ENCODE measurements at regions not wholly inside any gene's neighbourhood (a gene's known extent, or its start where the extent isn't known, plus 50 kb on each side); places are given as distances from the start of the nearest gene placed in this dataset.
"Not testable (repeated sequence)": the region's sequence is repeated elsewhere in the genome, so short reads cannot be mapped to it uniquely, and the experiment has no call there.

DNA sequence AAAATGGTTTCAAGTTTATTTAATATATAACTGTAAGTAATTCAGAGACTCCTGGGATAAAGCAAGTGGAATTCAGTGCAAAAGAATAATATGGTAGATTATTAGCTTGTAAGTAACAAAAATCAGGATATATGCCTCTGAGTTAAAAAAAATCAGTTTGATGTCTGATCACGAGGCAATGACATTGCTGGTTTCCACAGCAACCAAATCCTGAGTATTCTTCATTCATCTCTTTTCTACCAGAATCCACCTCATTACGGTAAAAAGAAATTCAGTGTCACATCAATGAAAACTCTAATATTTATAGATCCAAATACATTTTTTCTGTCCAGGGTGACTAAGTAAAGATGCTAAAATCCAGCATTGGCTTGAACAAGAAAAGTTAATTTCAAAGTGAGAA lies 642.3 kb upstream of the TMPRSS15 start:
- Histone ChIP-seq H3K27ac (ENCODE audit: low read depth, low read length) (no peak overlapping the region), H3K9ac (ENCODE audit: low read length) (no peak overlapping the region), H3K4me3 (ENCODE audit: low read length) (no peak overlapping the region), H3K27me3 (ENCODE audit: control insufficient read depth, insufficient read depth, low read length) (no peaks in the 10 kb centered on the region), H3K4me1 (ENCODE audit: control insufficient read depth, insufficient read depth, low read length) (no peaks in the 10 kb centered on the region), H3K36me3 (ENCODE audit: control insufficient read depth, insufficient read depth, low read length) (no peaks in the 10 kb centered on the region)

DNA sequence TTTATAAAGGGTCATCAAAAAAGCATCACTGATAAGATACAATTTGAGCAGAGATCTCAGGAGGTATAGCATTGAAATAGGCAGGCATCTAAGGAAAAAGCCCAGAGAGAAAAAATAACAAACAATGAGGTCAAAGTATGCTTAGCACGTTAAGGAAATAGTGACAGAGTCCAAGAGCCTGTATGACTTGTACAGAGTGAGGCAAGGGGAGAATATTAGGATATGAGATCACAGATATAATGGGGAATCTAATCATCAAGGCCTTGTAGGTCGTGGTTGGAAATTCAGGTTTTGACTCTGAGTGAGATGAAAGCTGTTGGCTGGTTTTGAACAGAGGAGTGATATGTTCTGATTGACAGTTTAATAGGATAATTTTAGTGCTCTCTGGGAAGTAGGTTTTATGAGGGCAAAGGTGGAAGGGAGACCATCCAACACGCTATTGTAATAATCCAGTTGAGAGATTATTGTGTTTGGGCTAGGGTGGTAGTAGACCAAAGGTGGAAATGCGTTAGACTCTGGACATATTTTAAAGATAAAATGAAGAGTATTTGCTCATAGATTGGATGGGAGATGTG lies 644.6 kb upstream of the TMPRSS15 start:
- Histone ChIP-seq H3K36me3 (ENCODE audit: control insufficient read depth, insufficient read depth, low read length) (no peaks in the 10 kb centered on the region), H3K4me1 (ENCODE audit: control insufficient read depth, insufficient read depth, low read length) (no peaks in the 10 kb centered on the region), H3K4me3 (ENCODE audit: low read length) (no peak overlapping the region), H3K27me3 (ENCODE audit: control insufficient read depth, insufficient read depth, low read length) (no peaks in the 10 kb centered on the region), H3K9ac (ENCODE audit: low read length) (no peak overlapping the region), H3K27ac (ENCODE audit: low read depth, low read length) (no peak overlapping the region)

DNA sequence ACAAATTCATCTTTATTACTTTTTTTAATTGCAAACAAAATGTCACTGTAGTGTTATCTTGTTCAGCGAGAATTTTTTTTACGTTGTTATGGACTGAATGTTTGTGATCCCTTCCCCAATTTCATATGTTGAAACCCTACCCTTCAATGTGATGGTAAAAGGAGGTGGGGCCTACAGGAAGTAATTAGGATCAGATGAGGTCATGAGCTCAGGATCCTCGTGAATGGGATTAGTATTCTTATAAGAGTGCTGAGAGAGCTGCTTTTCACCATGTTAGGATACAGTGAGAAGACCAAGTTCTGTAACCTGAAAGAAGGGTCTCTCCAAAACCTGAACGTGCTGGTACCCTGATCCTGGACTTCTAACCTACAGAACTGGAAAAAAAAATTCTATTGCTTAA lies 646.0 kb upstream of the TMPRSS15 start:
- H3K4me3 ChIP-seq (ENCODE audit: low read length): no peak overlapping the region
- H3K4me1 ChIP-seq (ENCODE audit: control insufficient read depth, insufficient read depth, low read length): no peaks in the 10 kb centered on the region
- H3K9ac ChIP-seq (ENCODE audit: low read length): no peak overlapping the region
- no peaks in the 10 kb centered on the region for H3K27me3 ChIP-seq (ENCODE audit: control insufficient read depth, insufficient read depth, low read length)
- no peak overlapping the region for H3K27ac ChIP-seq (ENCODE audit: low read depth, low read length)
- H3K36me3 ChIP-seq (ENCODE audit: control insufficient read depth, insufficient read depth, low read length): no peaks in the 10 kb centered on the region

DNA sequence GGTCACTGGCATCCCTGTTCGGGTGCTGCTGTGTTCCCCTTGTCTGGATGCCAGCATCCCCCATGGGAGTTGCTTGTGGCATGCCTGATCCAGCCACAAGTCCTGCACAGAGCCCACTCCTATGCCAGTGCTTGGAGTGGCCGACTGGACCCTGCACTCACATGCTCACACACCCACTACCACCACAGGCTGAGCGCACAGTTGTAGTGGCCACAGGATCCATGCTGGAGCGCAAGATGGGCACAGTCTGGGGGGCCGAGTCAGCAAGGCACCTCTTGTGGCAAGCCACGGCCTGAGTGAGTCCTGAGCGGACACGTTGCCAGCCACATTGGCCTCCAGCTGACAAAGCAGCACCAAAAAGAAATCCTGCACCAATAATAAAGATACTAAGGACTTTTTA lies 661.6 kb upstream of the TMPRSS15 start:
- no peak overlapping the region for H3K27ac ChIP-seq (ENCODE audit: low read depth, low read length)
- H3K36me3 ChIP-seq (ENCODE audit: control insufficient read depth, insufficient read depth, low read length): no peaks in the 10 kb centered on the region
- no peak overlapping the region for H3K9ac ChIP-seq (ENCODE audit: low read length)
- peaks cover 2% of the 10 kb centered on the region for H3K4me1 ChIP-seq (ENCODE audit: control insufficient read depth, insufficient read depth, low read length)
- H3K4me3 ChIP-seq (ENCODE audit: low read length): no peak overlapping the region
- no peaks in the 10 kb centered on the region for H3K27me3 ChIP-seq (ENCODE audit: control insufficient read depth, insufficient read depth, low read length)

DNA sequence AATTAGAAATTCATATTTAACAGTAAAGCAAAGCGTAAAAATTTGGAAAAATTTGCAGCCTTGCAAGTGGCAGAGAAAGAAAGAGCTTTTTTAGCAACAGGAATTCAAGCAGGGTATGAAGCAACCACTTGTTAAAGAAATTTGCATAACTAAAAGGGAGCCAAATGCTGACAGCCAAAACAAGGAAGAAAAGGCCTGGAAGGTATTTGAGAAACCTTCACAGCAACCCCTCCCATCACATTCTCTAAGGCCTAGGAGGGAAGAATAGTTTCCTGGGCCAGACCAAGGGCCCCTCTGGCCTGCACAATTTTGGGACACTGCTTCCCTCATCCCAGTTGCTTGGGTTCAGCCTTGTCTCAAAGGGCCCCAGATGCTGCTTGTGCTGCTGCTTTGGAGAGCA lies 672.4 kb upstream of the TMPRSS15 start:
- Histone ChIP-seq H3K27ac (ENCODE audit: low read depth, low read length) (no peak overlapping the region), H3K27me3 (ENCODE audit: control insufficient read depth, insufficient read depth, low read length) (no peaks in the 10 kb centered on the region), H3K9ac (ENCODE audit: low read length) (no peak overlapping the region), H3K36me3 (ENCODE audit: control insufficient read depth, insufficient read depth, low read length) (no peaks in the 10 kb centered on the region), H3K4me1 (ENCODE audit: control insufficient read depth, insufficient read depth, low read length) (no peaks in the 10 kb centered on the region), H3K4me3 (ENCODE audit: low read length) (no peak overlapping the region)

DNA sequence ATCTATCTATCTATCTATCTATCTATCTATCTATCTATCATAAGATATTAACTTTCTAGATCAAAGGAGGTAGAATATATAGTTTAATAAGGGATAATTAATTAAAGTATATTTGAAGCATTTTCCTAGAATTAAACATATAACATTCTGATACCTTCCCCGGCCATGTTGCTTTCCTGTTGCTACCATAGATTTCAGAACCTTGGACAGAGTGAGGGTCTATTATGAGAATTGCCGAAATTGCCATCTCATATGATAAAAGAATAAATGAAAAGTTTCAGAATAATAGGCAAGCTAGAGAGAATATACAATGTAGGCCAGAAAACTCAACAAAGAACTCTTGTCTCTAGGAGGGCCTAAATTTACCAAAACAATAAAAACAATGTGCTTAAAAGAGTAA lies 706.1 kb upstream of the TMPRSS15 start:
- Histone ChIP-seq H3K4me3 (ENCODE audit: low read length) (no peak overlapping the region), H3K4me1 (ENCODE audit: control insufficient read depth, insufficient read depth, low read length) (no peaks in the 10 kb centered on the region), H3K9ac (ENCODE audit: low read length) (no peak overlapping the region), H3K36me3 (ENCODE audit: control insufficient read depth, insufficient read depth, low read length) (no peaks in the 10 kb centered on the region), H3K27ac (ENCODE audit: low read depth, low read length) (no peak overlapping the region), H3K27me3 (ENCODE audit: control insufficient read depth, insufficient read depth, low read length) (no peaks in the 10 kb centered on the region)

DNA sequence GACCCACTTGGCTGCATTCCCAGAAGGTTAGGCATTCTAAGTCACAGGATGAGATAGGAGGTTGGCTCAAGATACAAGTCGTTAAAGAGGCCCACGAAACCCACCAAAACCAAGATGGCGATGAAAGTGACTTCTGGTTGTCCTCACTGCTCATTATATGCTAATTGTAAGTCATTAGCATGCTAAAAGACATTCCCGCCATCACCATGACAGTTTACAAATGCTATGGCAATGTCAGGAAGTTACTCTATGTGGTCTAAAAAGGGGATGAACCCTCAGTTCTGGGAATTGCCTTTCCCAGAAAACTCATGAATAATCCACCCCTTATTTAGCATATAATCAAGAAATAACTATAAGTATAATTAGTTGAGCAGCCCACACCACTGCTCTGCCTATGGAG lies 715.7 kb upstream of the TMPRSS15 start:
- not testable (repeated sequence) for H3K9ac ChIP-seq (ENCODE audit: low read length); H3K27me3 ChIP-seq (ENCODE audit: control insufficient read depth, insufficient read depth, low read length); H3K36me3 ChIP-seq (ENCODE audit: control insufficient read depth, insufficient read depth, low read length); H3K4me1 ChIP-seq (ENCODE audit: control insufficient read depth, insufficient read depth, low read length); H3K4me3 ChIP-seq (ENCODE audit: low read length); H3K27ac ChIP-seq (ENCODE audit: low read depth, low read length)

DNA sequence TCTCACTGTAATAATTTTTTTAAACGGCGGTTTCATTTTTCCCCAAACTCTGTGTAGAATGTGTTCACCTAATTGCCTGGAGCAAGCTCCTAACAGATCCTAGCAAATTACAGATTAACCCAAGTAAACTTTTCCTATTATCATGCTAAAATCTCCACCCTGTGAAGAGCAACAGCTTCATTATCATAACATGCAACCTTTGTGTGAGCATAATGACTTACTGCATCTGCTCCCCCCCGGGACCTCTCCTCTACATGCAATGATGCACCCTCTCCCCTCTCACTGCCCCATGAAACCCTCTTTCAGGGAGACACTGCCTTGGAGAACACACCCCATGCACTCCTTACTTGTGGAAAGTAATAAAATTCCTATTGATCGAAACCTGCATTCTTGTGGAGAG lies 717.0 kb upstream of the TMPRSS15 start:
- no peak overlapping the region for H3K9ac ChIP-seq (ENCODE audit: low read length)
- no peak overlapping the region for H3K27ac ChIP-seq (ENCODE audit: low read depth, low read length)
- no peak overlapping the region for H3K4me3 ChIP-seq (ENCODE audit: low read length)
- H3K27me3 ChIP-seq (ENCODE audit: control insufficient read depth, insufficient read depth, low read length): no peaks in the 10 kb centered on the region
- no peaks in the 10 kb centered on the region for H3K4me1 ChIP-seq (ENCODE audit: control insufficient read depth, insufficient read depth, low read length)
- H3K36me3 ChIP-seq (ENCODE audit: control insufficient read depth, insufficient read depth, low read length): no peaks in the 10 kb centered on the region

DNA sequence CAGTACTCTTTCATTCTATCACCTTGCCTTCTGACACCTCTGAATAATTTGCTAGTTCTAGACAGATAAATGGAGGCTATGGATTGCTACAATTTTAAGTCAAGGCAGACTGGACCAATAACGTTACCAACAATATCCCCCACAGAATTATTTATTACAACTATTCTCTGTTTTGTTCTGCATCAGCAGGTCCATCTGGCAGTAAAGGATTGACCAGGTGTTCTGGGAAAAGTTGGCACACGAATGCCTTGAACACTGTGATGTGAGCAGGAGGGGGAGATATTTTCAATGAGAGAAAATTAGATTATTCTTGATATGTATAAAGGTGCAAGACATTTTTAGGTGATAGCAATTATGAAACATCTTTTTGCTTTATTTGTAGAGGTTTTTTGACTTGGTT lies 718.8 kb upstream of the TMPRSS15 start:
- Histone ChIP-seq H3K36me3 (ENCODE audit: control insufficient read depth, insufficient read depth, low read length) (no peaks in the 10 kb centered on the region), H3K4me1 (ENCODE audit: control insufficient read depth, insufficient read depth, low read length) (no peaks in the 10 kb centered on the region), H3K27ac (ENCODE audit: low read depth, low read length) (no peak overlapping the region), H3K9ac (ENCODE audit: low read length) (no peak overlapping the region), H3K27me3 (ENCODE audit: control insufficient read depth, insufficient read depth, low read length) (no peaks in the 10 kb centered on the region), H3K4me3 (ENCODE audit: low read length) (no peak overlapping the region)

DNA sequence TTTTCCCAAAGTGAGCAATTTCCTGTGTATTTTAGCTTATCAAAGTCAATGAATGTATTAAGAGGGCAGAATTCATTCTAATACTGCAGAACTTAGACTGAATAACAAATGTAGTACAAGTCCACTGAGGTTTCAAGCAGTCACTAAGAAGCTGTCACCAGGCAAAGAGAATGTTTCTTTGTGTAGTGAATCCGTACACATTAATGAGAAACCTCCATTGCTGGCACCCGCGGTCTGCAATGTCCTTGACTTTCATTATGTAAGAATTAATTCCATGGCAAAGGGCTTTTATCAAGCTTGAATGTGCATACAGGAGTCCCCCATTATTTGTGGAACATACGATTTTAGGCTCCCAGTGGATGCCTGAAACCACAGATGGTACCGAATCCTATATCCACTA lies 719.5 kb upstream of the TMPRSS15 start:
- Histone ChIP-seq H3K4me1 (ENCODE audit: control insufficient read depth, insufficient read depth, low read length) (no peaks in the 10 kb centered on the region), H3K9ac (ENCODE audit: low read length) (no peak overlapping the region), H3K27ac (ENCODE audit: low read depth, low read length) (no peak overlapping the region), H3K4me3 (ENCODE audit: low read length) (no peak overlapping the region), H3K36me3 (ENCODE audit: control insufficient read depth, insufficient read depth, low read length) (no peaks in the 10 kb centered on the region), H3K27me3 (ENCODE audit: control insufficient read depth, insufficient read depth, low read length) (no peaks in the 10 kb centered on the region)

DNA sequence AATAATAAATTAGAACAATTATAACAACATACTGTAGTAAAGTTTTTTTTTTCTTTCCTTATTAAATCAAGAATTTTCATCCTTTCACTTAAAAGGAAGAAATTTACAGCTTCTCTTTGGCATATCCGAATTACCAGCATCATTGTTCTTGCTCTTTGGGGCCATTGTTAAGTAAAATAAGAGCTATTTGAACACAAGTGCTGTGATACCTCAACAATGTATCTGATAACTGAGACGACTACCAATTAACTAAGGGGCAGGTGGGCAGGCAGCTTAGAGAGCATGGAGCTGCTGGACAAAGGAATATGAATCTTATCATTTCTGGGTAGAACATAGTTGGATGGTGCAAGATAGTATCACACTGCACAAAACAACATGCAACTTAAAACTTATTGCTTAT lies 719.9 kb upstream of the TMPRSS15 start:
- Histone ChIP-seq H3K4me1 (ENCODE audit: control insufficient read depth, insufficient read depth, low read length) (no peaks in the 10 kb centered on the region), H3K36me3 (ENCODE audit: control insufficient read depth, insufficient read depth, low read length) (no peaks in the 10 kb centered on the region), H3K4me3 (ENCODE audit: low read length) (no peak overlapping the region), H3K27me3 (ENCODE audit: control insufficient read depth, insufficient read depth, low read length) (no peaks in the 10 kb centered on the region), H3K9ac (ENCODE audit: low read length) (no peak overlapping the region), H3K27ac (ENCODE audit: low read depth, low read length) (no peak overlapping the region)

DNA sequence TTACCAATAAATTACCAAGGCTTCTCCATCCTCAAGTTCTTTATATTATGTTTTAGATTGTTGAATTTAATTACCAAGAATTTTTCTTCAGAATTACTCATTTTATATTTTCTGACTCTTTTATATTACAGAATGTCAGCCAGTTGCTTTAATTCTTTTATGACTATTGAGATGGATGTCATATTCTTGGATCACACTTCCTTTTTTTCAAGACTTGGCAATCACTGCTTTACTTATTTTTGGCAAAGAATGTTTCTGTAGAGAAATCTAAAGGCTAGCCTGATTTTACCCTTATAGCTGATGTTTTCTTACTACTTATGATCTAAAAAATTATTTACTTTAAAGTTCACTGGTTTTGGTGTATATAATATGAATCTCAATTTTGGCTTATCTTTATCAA lies 721.1 kb upstream of the TMPRSS15 start:
- Histone ChIP-seq H3K9ac (ENCODE audit: low read length) (no peak overlapping the region), H3K4me3 (ENCODE audit: low read length) (no peak overlapping the region), H3K27ac (ENCODE audit: low read depth, low read length) (no peak overlapping the region), H3K36me3 (ENCODE audit: control insufficient read depth, insufficient read depth, low read length) (no peaks in the 10 kb centered on the region), H3K27me3 (ENCODE audit: control insufficient read depth, insufficient read depth, low read length) (no peaks in the 10 kb centered on the region), H3K4me1 (ENCODE audit: control insufficient read depth, insufficient read depth, low read length) (no peaks in the 10 kb centered on the region)

DNA sequence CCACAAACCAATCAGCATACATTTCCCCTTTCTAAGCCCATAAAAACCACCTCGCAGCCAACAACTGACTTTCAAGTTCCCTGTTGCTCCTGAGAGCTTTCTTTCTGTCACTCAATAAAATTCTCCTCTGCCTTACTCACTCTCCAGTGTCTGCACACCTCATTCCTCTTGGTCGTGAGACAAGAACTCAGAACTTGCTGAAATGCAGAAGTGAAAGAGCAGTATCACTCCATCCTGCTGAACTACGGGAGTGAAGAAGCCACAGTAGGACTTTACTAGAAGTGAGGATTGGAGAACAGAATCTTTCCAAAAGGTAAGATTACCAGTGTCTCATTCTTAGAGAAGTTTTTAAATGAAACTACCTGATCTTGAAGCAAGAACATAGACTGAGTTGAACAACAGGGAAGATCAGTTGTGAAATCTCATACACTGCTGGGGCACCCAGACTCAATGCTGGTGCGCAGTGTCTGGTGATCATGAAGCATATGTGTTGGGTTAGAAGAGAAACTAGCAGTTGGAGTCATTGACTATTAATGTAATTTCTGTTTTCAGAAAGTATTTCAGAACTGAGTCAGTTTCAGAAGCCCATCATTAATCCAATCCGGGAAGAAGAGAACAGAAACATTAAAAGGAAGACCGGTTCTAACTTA lies 726.9 kb upstream of the TMPRSS15 start:
- Histone ChIP-seq H3K4me3 (ENCODE audit: low read length) (no peak overlapping the region), H3K36me3 (ENCODE audit: control insufficient read depth, insufficient read depth, low read length) (no peaks in the 10 kb centered on the region), H3K9ac (ENCODE audit: low read length) (no peak overlapping the region), H3K4me1 (ENCODE audit: control insufficient read depth, insufficient read depth, low read length) (no peaks in the 10 kb centered on the region), H3K27ac (ENCODE audit: low read depth, low read length) (no peak overlapping the region), H3K27me3 (ENCODE audit: control insufficient read depth, insufficient read depth, low read length) (no peaks in the 10 kb centered on the region)
